Sigmoid colon (tissue), 6 donors: ENCODE measurements at regions not wholly inside any gene's neighbourhood (a gene's known extent, or its start where the extent isn't known, plus 50 kb on each side); places are given as distances from the start of the nearest gene placed in this dataset.

ENCODE experiments used
- DNase-seq: peaks from one replicate; pipeline ENCODE4 v3.0.0-alpha.2; 2019
- H3K27ac ChIP-seq, 4 donors: fragments of 200-600 bp; sonication (generic); one replicate each; pipeline ENCODE4 v1.5.1; 2016 to 2019; ENCODE audit warnings: mild to moderate bottlenecking in 1 of 4
- H3K27me3 ChIP-seq, 3 donors: fragments of 200-600 bp; sonication (generic); one replicate each; pipeline ENCODE4 v1.5.1; 2019; ENCODE audit warnings: mild to moderate bottlenecking in 1 of 3
- H3K36me3 ChIP-seq, 4 donors: fragments of 200-600 bp; sonication (generic); one replicate each; pipeline ENCODE4 v1.5.1; 2016 to 2019
- H3K4me1 ChIP-seq, 4 donors: fragments of 200-600 bp; sonication (generic); one replicate each; pipeline ENCODE4 v1.5.1; 2017 to 2019
- H3K4me3 ChIP-seq, 4 donors: fragments of 200-600 bp; sonication (generic); one replicate each; pipeline ENCODE4 v1.5.1; 2017 to 2019; ENCODE audit warnings: mild to moderate bottlenecking in 2 of 4, moderate library complexity in 1 of 4
- H3K9me3 ChIP-seq, 4 donors: fragments of 200-600 bp in 3 of 4; sonication (generic) in 3 of 4; one replicate each; pipeline versions ENCODE4 v1.5.1 to v1.6.1; 2013 to 2019
- EP300 ChIP-seq, 4 donors: sonication (generic); formaldehyde crosslinking; IDR thresholded peaks; one replicate each; pipeline ENCODE4 v1.6.1; 2017; ENCODE audit warnings: antibody characterized with exemption in 4 of 4
- POLR2A ChIP-seq, 2 donors: fragments of 450-650 bp; IDR thresholded peaks; one replicate each; pipeline ENCODE4 v1.6.1; 2016; ENCODE audit warnings: antibody characterized with exemption in 2 of 2, mild to moderate bottlenecking in 2 of 2, moderate library complexity in 2 of 2
- POLR2AphosphoS5 ChIP-seq, 4 donors: sonication (generic); formaldehyde crosslinking; IDR thresholded peaks; one replicate each; pipeline ENCODE4 v1.6.1; 2017; ENCODE audit warnings: antibody characterized with exemption in 4 of 4
- WGBS, 2 donors: extraction: QIAGEN DNeasy Blood & Tissue Kit; methylation state at CpG; one replicate each; pipeline ENCODE4 v1.1.7; 2013; 5-methylcytosine and 5-hydroxymethylcytosine counted together
- intact Hi-C: fragments of 100-400 bp; cut with DNase I; formaldehyde crosslinking; loops from one replicate; pipeline ENCODE4 v1.15.1; 2023
- TF ChIP-seq, protein P1 (sequence below), 4 experiments: fragments of 450-650 bp in 3 of 4; fragments of 200-600 bp in 1 of 4; IDR thresholded peaks; one replicate each; pipeline ENCODE4 v1.5.1; 2016 to 2019; ENCODE audit warnings: antibody characterized with exemption in 4 of 4, mild to moderate bottlenecking in 3 of 4, moderate library complexity in 2 of 4
- donor health status: healthy with polysubstance abuse.
- donor health status: healthy.

DNA sequence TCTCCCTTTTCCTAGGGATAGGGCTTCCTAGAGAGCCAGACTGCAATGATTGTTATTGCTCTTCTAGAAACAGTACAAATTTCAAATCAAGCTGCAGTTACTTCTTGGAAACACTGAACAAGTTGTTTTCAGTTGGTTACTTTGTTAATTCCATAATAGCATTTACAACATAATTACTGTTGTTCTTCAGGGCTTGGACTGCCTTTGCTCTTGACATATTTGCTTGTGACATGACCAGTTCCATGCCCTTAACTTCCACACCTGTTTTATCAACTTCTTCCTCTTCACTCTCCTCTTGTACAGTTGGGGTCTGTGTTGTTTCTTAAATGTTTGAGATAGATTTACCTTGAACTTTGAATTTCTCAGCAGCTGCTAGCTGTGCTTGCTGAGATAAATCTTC is 104.4 kb downstream of the SEC23IP start:
- Histone ChIP-seq H3K9me3 (no peaks in the 10 kb centered on the region), H3K27me3 (no peaks in the 10 kb centered on the region), H3K36me3 (no peaks in the 10 kb centered on the region), H3K4me3 (no peak overlapping the region), H3K27ac (no peak overlapping the region), H3K4me1 (no peaks in the 10 kb centered on the region)
- intact Hi-C loops: no loop called here
- no peak for DNase-seq
- TF ChIP-seq POLR2A (IDR thresholded peaks at IDR 0.05): no peak
- TF ChIP-seq EP300 (IDR thresholded peaks at IDR 0.05): no peak
- no peak for TF ChIP-seq POLR2AphosphoS5 (IDR thresholded peaks at IDR 0.05)
- TF ChIP-seq, protein P1, sequence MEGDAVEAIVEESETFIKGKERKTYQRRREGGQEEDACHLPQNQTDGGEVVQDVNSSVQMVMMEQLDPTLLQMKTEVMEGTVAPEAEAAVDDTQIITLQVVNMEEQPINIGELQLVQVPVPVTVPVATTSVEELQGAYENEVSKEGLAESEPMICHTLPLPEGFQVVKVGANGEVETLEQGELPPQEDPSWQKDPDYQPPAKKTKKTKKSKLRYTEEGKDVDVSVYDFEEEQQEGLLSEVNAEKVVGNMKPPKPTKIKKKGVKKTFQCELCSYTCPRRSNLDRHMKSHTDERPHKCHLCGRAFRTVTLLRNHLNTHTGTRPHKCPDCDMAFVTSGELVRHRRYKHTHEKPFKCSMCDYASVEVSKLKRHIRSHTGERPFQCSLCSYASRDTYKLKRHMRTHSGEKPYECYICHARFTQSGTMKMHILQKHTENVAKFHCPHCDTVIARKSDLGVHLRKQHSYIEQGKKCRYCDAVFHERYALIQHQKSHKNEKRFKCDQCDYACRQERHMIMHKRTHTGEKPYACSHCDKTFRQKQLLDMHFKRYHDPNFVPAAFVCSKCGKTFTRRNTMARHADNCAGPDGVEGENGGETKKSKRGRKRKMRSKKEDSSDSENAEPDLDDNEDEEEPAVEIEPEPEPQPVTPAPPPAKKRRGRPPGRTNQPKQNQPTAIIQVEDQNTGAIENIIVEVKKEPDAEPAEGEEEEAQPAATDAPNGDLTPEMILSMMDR (IDR thresholded peaks at IDR 0.05): no peak

DNA sequence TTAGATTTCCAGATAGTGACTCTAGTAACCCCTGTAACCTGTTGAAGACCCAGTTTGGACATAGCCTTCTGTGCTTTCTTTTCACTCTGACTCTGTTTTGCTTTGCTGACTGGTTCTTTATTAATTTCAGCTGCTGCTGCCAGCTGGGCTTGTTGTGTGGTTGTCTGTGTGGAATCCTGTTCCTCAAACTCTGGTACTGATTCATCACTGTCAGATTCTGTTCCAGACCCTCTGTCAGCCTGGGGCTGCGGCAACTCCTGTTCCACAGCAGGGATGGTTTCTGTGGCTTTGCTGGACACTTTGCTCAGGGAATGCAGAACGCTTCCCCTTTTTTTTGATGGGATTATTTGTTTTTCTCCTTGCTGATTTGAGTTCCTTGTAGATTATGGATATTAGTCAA is 104.9 kb downstream of the SEC23IP start:
- TF ChIP-seq, protein P1 (IDR thresholded peaks at IDR 0.05): no peak
- TF ChIP-seq POLR2A (IDR thresholded peaks at IDR 0.05): no peak
- no peak for TF ChIP-seq EP300 (IDR thresholded peaks at IDR 0.05)
- no peak for TF ChIP-seq POLR2AphosphoS5 (IDR thresholded peaks at IDR 0.05)
- WGBS, 2 donors: 51 to 75% methylated on average over 2 of the region's 2 CpGs
- no peak overlapping the region for H3K27ac ChIP-seq
- DNase-seq: no peak
- no peaks in the 10 kb centered on the region for H3K27me3 ChIP-seq
- no peaks in the 10 kb centered on the region for H3K4me1 ChIP-seq
- intact Hi-C loops: no loop called here
- no peaks in the 10 kb centered on the region for H3K36me3 ChIP-seq
- no peaks in the 10 kb centered on the region for H3K9me3 ChIP-seq
- no peak overlapping the region for H3K4me3 ChIP-seq

DNA sequence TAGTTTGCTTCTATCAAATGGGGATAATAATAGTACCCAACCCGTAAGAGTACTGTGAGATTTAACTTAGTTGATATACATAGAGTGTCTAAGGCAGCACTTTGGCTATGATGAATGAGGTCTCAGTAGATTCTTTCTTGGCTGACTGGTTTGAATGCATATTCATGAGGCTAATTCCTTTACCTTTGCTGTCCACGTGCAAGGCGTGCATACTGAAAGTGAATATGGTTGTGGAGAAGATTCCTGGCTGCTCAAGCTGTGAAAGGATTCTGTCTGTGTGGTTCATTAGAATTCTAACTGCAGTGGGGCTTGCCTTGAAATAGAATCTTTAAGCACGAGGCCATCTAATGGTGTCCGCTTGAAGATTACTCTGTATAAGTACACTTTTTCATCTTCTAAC is 110.3 kb downstream of the SEC23IP start:
- H3K4me1 ChIP-seq: no peaks in the 10 kb centered on the region
- TF ChIP-seq, protein P1 (IDR thresholded peaks at IDR 0.05): no peak
- TF ChIP-seq EP300 (IDR thresholded peaks at IDR 0.05) (no peak), POLR2AphosphoS5 (IDR thresholded peaks at IDR 0.05) (no peak), POLR2A (IDR thresholded peaks at IDR 0.05) (no peak)
- no peak overlapping the region for H3K27ac ChIP-seq
- intact Hi-C loops: no loop called here
- H3K27me3 ChIP-seq: no peaks in the 10 kb centered on the region
- H3K4me3 ChIP-seq: no peak overlapping the region
- DNase-seq: no peak
- no peaks in the 10 kb centered on the region for H3K9me3 ChIP-seq
- 86 to 92% methylated on average over 5 of the region's 5 CpGs for WGBS, 2 donors
- no peaks in the 10 kb centered on the region for H3K36me3 ChIP-seq

DNA sequence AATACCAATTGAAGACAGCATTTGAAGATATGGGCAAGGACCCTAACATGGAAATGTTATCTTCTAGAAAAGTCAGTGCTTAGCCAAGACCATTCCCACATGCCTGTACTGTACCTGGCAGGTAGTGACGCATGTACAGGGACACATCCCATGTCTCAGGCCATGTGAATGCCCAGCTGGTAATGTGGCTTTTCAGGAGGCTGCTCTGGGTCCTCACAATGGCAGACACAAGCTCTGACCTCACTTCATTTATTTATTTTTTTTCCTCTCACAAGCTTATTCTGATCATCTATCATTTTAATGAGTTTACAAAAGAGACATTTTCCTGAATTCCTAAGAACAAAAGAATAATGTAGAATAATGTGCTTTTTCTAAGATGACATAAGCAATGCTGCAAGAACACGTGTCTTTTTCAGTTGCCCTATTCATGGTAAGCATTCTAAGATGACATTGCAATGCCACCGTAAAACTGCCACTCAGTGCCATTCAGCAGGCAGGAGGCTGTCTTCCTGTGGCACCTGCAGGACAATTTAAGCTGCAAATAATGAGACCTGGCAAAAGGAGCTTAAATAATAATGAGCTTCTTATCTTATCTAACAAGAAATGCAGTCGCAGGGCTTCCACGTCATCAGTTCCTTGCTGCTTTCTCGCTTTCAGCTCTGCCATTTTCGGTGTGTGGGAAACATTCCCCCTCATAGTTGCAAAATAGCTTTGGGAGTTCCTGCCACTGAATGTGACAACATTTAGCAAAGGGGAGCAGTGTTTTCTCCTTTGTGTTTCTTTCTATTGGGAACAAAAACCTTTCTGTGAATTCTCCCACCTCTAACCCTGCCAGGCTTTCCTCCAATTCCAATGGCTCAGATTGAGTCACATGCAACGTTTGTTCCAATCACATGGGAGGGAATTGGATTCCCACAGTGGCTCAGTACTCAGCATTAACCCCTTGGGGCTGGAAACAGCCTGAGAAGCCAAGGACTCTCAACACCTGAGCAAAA is 113.0 kb downstream of the SEC23IP start:
- no peaks in the 10 kb centered on the region for H3K4me1 ChIP-seq
- intact Hi-C loops: no loop called here
- H3K4me3 ChIP-seq: no peak overlapping the region
- 40 to 57% methylated on average over 8 of the region's 8 CpGs for whole genome bisulfite sequencing, 2 donors
- H3K9me3 ChIP-seq: no peaks in the 10 kb centered on the region
- no peaks in the 10 kb centered on the region for H3K36me3 ChIP-seq
- H3K27me3 ChIP-seq: no peaks in the 10 kb centered on the region
- TF ChIP-seq EP300 (IDR thresholded peaks at IDR 0.05) (no peak), POLR2A (IDR thresholded peaks at IDR 0.05) (no peak), POLR2AphosphoS5 (IDR thresholded peaks at IDR 0.05) (no peak)
- TF ChIP-seq, protein P1 (IDR thresholded peaks at IDR 0.05): no peak
- DNase-seq: no peak
- H3K27ac ChIP-seq: no peak overlapping the region
